MG63 (cell line): ENCODE measurements at regions not wholly inside any gene's neighbourhood (a gene's known extent, or its start where the extent isn't known, plus 50 kb on each side); places are given as distances from the start of the nearest gene placed in this dataset.
A peak's percentile ranks its signal among the peaks of the same experiment; 100 is the strongest.
"Not testable (repeated sequence)": the region's sequence is repeated elsewhere in the genome, so short reads cannot be mapped to it uniquely, and the experiment has no call there.

Source experiments
- DNase-seq: peaks from one replicate; pipeline ENCODE4 v3.0.0-alpha.2; 2020
- H3K27me3 ChIP-seq: fragments of 250-450 bp; sonication (Bioruptor Pico); 2 replicates; pipeline ENCODE4 v1.5.1; 2020; ENCODE audit warnings: mild to moderate bottlenecking, moderate library complexity
- H3K36me3 ChIP-seq: fragments of 250-450 bp; sonication (Bioruptor Pico); 2 replicates; pipeline ENCODE4 v1.5.1; 2020; ENCODE audit warnings: mild to moderate bottlenecking, moderate library complexity
- H3K4me3 ChIP-seq: fragments of 250-450 bp; sonication (Bioruptor Pico); 2 replicates; pipeline ENCODE4 v1.5.1; 2020; ENCODE audit warnings: mild to moderate bottlenecking, moderate library complexity
- H3K9me3 ChIP-seq: fragments of 250-450 bp; sonication (Bioruptor Pico); 2 replicates; pipeline ENCODE4 v1.5.1; 2020; ENCODE audit warnings: mild to moderate bottlenecking, moderate library complexity

DNA sequence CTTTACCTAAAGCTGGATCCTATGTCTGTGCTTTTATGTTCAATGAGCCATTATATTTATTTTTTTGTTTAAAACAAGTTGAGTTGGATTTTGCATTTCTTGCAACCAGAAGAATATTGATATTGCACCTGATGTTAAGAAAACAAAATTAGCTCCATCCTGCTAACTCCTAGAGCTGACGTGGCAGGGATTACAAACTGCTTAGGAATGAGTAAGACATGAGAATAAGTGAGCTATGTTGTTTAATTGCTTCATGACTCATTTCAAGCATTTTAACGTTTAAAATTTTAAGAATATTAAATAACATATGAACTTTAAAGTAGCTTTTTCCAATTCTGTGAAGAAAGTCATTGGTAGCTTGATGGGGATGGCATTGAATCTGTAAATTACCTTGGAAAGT lies 663.5 kb downstream of the EPM2A start:
- no peaks in the 10 kb centered on the region for H3K27me3 ChIP-seq
- no peaks in the 10 kb centered on the region for H3K9me3 ChIP-seq
- H3K36me3 ChIP-seq: no peaks in the 10 kb centered on the region
- no peak overlapping the region for H3K4me3 ChIP-seq
- no peak for DNase-seq

DNA sequence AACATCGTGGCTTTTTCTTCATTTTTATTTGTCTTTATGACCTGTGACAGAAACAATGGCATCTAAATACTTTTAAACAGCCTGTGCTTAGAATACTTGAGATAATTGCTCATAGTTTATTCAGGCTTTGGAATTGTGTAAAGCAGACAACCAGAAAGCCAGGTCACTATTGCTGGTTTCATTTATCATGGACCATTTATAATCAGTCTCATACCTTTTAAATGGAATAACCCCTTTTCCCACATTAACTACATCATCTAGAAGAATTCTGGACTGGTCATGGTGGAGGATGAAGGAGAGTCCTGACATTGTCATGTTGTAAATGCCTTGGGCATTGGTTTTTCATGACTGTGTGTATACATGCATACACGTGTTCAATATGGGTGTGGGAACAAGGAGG lies 661.5 kb downstream of the EPM2A start:
- H3K9me3 ChIP-seq: no peaks in the 10 kb centered on the region
- no peaks in the 10 kb centered on the region for H3K36me3 ChIP-seq
- H3K4me3 ChIP-seq: no peak overlapping the region
- no peaks in the 10 kb centered on the region for H3K27me3 ChIP-seq
- no peak for DNase-seq

DNA sequence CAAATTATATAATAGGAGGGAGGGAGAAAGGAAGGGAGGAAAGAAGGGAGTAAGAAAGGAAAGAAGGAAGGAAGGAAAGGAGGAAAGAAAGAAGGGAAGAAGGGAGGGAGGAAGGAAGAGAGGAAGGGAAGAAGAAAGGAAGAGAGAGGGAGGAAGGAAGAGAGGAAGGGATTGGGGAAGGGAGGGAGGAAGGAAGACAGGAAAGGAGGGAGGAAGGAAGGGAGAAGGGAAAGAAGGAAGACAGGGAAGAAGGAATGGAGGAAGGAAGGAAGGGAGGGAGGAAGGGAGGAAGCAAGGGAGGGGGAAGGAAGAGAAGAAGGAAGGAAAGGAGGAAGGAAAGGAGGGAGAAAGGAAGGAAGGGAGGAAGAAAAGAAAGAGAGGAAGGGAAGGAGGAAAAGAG lies 660.5 kb downstream of the EPM2A start:
- Histone ChIP-seq H3K9me3 (no peaks in the 10 kb centered on the region), H3K36me3 (no peaks in the 10 kb centered on the region), H3K27me3 (no peaks in the 10 kb centered on the region), H3K4me3 (no peak overlapping the region)
- no peak for DNase-seq

DNA sequence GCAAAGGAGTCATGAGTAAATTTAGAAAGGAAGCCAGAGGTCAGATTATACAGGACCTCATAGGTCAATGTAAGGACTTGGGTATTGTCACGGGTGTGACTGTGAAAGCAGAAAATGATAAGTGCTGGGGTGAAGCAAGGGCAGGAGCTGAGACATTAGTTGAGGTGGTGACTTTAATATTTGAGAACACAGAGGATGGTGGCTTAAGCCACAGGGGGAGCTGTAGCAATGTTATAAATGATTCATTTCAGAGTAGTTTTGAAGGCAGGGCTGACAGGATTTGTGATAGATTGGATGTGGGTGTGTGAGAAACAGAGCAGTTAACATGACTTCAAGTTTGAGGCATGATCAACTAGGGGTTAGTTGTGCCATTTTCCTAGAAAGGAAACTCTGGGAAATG lies 659.9 kb downstream of the EPM2A start:
- H3K27me3 ChIP-seq: no peaks in the 10 kb centered on the region
- H3K36me3 ChIP-seq: no peaks in the 10 kb centered on the region
- DNase-seq: no peak
- H3K9me3 ChIP-seq: no peaks in the 10 kb centered on the region
- no peak overlapping the region for H3K4me3 ChIP-seq

DNA sequence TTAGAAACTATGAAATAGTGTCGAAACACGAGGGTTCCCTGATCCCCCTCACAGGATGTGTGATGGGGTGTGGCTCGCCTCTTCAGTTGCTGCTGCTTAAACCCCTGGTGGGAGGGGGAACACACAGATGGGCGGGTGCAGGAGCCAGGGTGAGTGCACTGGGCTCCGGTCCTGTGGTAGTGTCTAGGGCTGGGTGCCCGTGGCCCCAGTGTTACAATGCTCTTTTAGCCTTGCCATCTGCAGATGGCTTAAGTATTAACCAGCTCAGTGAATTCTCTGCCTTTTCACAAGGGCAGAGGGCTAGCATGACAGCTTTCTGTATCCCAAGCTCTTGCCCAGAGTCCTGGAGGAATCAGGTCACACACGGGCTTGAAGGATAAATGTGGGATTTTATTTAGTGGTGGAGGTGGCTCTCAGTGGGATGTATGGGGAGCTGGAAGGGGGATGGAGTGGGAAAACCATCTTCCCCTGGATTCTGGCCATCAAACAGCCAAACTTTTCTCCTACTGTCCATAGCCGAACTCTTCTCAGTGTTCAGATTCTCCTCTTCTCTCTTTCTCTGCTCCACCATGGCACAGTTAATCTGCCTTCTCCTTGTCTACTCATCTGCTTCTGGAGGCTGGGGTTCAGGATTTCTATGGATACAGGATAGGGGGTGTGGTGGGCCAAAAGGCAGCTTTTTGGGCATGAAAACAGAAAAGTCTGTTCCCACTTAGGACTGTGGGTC lies 659.0 kb downstream of the EPM2A start:
- Histone ChIP-seq H3K36me3 (no peaks in the 10 kb centered on the region), H3K4me3 (no peak overlapping the region), H3K27me3 (no peaks in the 10 kb centered on the region), H3K9me3 (no peaks in the 10 kb centered on the region)
- DNase-seq: no peak

DNA sequence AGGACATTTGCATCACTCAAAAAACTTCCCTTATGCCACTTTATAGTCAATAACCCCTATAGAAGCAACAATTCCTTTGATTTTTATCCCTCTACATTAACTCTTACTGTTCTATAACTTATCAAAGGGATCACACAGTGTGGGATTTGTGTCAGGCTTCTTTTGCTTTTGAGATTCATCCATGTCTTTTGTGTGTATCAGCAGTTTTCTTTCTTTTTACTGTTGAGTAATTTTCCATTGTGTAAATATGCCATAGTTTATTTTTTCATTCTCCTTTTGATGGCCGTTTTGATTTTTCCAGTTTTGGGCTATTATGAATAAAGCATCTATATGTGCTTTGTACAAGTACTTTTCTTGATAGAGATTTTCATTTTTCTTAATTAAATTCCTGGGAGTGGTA lies 657.9 kb downstream of the EPM2A start:
- no peak for DNase-seq
- Histone ChIP-seq H3K9me3 (no peaks in the 10 kb centered on the region), H3K36me3 (no peaks in the 10 kb centered on the region), H3K27me3 (no peaks in the 10 kb centered on the region), H3K4me3 (no peak overlapping the region)

DNA sequence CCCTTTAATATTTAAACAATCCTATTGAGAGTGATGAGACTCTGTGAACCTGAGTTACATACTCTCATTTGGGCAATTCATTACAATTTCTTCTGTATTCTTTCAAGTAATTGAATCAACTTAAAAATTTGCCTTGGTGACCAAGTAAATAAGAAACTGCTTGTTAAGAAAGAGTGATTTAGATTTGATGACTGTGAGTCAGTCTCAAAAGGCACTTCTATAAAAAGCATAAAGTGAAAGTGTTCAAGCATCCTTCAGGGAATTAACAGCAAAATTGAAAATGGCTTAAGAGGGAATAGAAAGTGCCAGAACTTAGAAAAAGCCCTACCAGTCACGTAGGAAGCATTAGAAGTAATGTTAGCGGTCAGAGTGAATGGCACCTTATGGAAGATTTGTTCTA lies 654.7 kb downstream of the EPM2A start:
- no peak overlapping the region for H3K4me3 ChIP-seq
- H3K36me3 ChIP-seq: no peaks in the 10 kb centered on the region
- DNase-seq: no peak
- H3K27me3 ChIP-seq: no peaks in the 10 kb centered on the region
- H3K9me3 ChIP-seq: no peaks in the 10 kb centered on the region

DNA sequence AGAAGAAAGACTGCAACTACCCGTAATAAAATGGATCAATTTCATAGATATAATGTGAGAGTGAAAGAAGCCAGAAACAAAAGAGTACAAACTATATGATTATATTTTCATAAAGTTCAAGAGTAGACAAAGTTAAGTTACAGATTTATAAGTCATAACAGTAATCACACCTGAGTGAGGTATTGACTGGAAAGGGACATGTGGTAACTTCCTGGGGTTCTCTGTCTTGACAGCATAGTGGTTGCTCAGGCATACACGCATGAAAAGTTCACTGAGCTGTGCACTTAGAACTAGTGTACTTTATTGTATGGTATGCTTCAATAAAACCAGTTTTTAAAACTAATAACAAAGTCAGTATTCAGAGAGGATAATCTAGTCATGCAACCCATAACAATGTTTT lies 653.6 kb downstream of the EPM2A start:
- DNase-seq: no peak
- Histone ChIP-seq H3K9me3 (no peaks in the 10 kb centered on the region), H3K27me3 (no peaks in the 10 kb centered on the region), H3K36me3 (no peaks in the 10 kb centered on the region), H3K4me3 (no peak overlapping the region)

DNA sequence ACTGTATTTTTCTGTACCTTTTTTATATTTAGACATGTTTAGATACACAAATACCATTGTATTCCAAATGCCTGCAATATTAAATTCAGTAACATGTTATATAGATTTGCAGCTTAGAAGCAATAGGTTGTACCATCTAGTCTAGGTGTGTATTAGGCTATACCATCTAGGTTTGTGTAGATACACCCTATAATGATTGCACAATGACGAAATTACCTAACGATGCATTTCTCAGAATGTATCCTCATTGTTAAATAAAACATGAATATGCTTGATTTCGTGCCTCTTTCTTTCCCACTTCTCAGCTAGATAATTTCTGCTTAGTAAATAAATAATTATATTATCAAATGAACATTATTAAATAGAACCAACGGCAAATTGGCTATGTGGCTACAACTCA lies 653.0 kb downstream of the EPM2A start:
- no peak for DNase-seq
- H3K36me3 ChIP-seq: no peaks in the 10 kb centered on the region
- H3K9me3 ChIP-seq: no peaks in the 10 kb centered on the region
- H3K4me3 ChIP-seq: no peak overlapping the region
- H3K27me3 ChIP-seq: no peaks in the 10 kb centered on the region

DNA sequence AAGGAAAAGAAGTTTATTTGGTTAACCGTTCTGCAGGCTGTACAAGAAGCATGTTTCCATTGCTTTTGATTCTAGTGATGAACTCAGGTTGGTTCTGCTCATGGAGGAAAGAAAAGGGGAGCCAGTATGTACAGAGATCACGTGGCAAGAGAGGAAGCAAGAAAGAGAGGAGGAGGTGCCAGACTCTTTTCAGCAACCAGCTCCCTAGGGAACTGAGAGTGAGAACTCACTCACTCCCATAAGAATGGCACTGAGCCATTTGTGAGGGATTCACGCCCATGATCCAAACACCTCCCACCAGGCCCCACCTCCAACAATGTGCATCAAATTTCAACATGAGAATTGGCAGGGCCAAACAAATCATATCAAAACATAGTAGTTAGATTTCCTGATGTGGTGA lies 649.1 kb downstream of the EPM2A start:
- no peaks in the 10 kb centered on the region for H3K36me3 ChIP-seq
- DNase-seq: peak; percentile 19
- H3K9me3 ChIP-seq: no peaks in the 10 kb centered on the region
- no peaks in the 10 kb centered on the region for H3K27me3 ChIP-seq
- no peak overlapping the region for H3K4me3 ChIP-seq

DNA sequence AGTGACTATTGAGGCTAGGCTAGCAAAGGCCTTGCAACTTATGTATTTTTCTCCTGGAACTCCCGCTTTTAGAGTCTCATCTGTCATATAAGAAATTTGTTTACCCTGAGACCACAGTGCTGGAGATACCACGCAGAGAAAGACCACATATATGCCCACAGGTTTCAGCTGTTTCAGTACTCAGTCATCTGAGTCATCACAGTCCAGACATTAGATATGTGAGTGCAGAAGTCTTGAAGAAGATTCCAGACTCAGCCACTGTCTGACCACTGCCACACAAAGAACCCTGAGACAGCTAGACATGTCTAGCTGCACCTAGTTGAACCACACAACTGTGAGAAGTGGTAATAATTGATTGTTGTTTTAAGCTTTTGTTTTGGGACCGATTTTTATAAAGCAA lies 648.3 kb downstream of the EPM2A start:
- no peak for DNase-seq
- no peaks in the 10 kb centered on the region for H3K36me3 ChIP-seq
- H3K4me3 ChIP-seq: no peak overlapping the region
- no peaks in the 10 kb centered on the region for H3K9me3 ChIP-seq
- no peaks in the 10 kb centered on the region for H3K27me3 ChIP-seq

DNA sequence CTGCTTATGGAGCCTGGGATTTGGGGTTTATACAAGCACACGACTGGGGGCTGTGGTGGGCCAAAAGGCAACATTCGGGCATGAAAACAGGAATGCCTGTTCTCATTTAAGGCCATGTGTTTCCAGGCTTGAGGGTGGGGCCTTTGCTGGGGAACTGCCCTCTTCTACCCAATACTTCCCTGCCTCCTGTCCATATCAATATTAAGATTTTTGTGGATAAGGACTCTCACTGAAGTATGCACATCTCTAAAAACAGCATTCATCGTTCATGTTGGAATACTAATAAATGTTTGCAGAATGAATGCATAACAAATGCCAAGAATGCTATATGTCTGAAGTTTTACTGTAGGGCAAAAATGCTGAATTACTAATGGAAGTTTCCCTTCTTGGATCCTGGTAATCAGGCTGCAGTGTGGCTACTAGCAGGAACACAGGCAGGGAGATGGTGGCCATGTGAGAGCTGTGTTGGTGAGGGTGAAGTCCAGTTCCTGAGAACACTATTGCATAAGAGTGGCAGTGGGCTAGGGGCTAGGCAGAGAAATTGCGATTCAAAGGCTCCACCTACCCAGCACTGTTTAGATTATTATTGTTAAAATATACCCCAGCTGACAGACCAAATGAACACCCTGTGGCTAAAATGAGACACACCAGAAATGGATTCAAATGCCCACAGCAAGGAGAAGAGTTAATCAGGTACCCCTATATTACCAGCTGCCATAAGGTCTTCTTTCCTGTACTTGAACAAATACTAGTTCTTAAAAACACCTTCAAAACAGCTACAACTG lies 644.3 kb downstream of the EPM2A start:
- Histone ChIP-seq H3K9me3 (no peaks in the 10 kb centered on the region), H3K27me3 (no peaks in the 10 kb centered on the region), H3K4me3 (no peak overlapping the region), H3K36me3 (no peaks in the 10 kb centered on the region)
- no peak for DNase-seq

DNA sequence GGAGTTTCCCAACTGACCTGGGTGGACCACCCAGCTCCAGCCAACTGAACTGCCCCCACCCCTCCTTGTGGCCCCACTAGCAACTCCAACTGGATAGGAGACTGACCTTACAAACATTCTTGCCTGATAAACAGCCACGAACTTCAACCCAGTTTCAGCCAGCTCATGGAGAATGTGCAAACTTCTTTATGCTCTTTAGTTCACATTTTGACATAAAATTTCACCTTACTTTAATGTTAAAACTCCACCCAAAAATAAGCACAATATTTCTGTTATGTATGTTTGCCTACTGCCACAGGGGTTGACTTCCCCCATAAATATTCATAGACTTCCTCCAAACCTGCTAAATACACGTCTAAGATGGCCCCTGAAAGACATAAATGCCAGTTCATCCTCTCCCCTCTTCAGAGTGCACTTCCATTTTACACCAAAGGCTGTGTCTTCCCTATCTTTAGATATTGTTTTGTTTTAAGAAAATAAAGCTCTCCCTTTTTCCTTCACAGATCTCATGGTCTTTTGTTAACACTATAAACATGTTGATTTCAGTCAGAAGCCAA lies 643.7 kb downstream of the EPM2A start:
- no peaks in the 10 kb centered on the region for H3K36me3 ChIP-seq

DNA sequence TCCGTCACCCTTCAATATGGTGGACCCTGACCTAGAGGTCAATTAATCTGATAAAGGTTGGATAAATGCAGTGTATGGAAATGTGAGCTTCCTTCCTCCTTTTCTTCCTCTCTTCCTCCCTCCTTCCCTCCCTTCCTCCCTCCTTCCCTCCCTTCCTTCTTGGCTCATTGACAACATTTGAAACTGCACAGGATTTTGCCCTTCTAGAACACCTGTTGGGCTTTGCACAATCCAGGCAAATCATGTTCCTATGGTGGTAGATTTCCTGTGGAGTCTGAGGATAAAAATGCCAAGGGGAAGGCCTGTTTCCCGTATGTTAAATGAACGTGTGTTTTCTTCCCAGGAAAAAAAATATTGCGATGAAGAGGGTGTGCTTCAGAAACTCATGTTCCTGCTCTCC lies 642.8 kb downstream of the EPM2A start:
- no peak for DNase-seq
- no peaks in the 10 kb centered on the region for H3K27me3 ChIP-seq
- no peak overlapping the region for H3K4me3 ChIP-seq
- peaks cover under 1% of the 10 kb centered on the region; the same call in 1 of the 2 replicates for H3K9me3 ChIP-seq
- no peaks in the 10 kb centered on the region for H3K36me3 ChIP-seq

More for the DNA sequence above, 643.7 kb downstream of the EPM2A start:
- Histone ChIP-seq H3K9me3 (no peaks in the 10 kb centered on the region), H3K4me3 (no peak overlapping the region), H3K27me3 (no peaks in the 10 kb centered on the region)
- DNase-seq: no peak

DNA sequence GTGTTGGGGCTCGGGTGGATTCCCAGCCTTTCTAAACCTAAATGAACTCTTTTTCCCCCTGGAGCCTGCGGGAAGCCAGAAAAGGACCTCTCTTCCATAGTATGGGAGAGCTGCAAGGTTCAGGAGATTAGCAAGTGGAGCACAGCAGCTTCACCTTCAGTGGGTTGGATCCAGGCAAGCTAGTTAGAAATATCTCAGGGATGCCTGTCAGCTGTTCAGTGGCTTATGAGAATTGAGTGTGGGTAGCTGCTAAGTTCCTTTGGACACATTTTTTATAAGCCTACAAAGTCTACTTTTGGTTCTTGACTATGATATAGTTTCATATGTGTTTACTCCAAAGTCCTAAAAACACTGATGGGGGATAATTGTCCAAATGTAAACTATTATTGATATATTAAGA lies 642.1 kb downstream of the EPM2A start:
- DNase-seq: no peak
- Histone ChIP-seq H3K36me3 (no peaks in the 10 kb centered on the region), H3K4me3 (no peak overlapping the region), H3K9me3 (peaks cover 2% of the 10 kb centered on the region; the same call in 1 of the 2 replicates), H3K27me3 (no peaks in the 10 kb centered on the region)

DNA sequence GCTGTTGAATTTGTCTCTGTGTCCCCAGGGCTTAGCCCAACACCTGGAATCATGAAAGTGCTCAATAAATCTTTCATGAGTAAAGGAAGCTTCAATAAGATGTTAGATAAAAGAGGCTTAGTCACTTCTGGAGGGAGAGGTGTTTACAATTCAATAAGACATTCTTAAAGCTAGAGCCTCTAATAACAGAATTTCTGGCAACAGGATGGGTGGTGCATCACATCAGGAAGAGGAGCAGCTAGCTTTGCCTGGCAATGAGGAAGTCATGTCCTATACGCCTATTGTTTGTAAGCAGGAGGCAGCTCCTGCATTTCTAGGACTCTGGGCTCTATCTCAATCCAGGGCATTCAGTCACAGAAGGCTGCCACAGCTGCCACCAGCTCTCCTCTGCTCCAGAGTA lies 638.5 kb downstream of the EPM2A start:
- Histone ChIP-seq H3K27me3 (no peaks in the 10 kb centered on the region), H3K9me3 (peaks cover 2% of the 10 kb centered on the region; the same call in 1 of the 2 replicates), H3K36me3 (no peaks in the 10 kb centered on the region), H3K4me3 (no peak overlapping the region)
- no peak for DNase-seq

DNA sequence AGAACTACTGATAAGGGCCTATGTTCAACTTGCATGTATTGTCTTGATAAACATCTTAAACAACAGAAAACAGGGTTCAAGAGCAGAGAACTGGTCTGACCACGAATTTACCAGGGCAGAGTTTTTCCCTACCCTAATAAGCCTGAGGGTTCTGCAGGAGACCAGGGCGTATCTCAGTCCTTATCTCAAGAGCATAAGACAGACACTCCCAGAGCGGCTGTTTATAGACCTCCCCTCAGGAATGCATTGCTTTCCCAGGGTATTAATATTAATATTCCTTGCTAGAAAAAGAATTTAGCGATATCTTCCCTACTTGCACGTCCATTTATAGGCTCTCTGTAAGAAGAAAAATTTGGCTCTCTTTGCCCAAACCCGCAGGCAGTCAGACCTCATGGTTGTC lies 637.2 kb downstream of the EPM2A start:
- not testable (repeated sequence) for DNase-seq, H3K9me3 ChIP-seq, H3K27me3 ChIP-seq, H3K36me3 ChIP-seq, H3K4me3 ChIP-seq

DNA sequence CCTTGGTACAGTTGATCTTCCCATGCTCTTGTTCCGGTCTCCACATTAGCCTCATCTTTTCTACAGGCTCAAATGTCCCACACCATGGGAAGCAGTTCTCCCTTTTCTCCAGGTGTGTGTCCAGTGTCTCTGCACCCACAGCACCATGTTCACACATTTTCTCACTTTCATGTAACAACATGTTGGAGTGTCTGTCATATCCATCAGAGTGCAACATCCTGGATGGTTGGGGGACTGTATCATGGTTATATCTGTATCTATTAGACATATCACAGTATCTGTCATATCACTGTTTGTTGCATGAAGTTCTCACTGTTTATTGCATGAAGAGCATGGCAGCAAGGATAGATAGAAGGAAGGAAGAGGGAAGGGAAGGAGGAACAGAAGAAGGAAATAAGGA lies 635.6 kb downstream of the EPM2A start:
- Histone ChIP-seq H3K36me3 (no peaks in the 10 kb centered on the region), H3K4me3 (no peak overlapping the region), H3K9me3 (peaks cover 2% of the 10 kb centered on the region; the same call in 1 of the 2 replicates), H3K27me3 (no peaks in the 10 kb centered on the region)
- DNase-seq: no peak
